SK-N-MC (cell line): ENCODE measurements at regions not wholly inside any gene's neighbourhood (a gene's known extent, or its start where the extent isn't known, plus 50 kb on each side); places are given as distances from the start of the nearest gene placed in this dataset.

ENCODE experiments used
- EZH2 ChIP-seq: fragments of 200-600 bp; sonication (generic); IDR thresholded peaks from one replicate; pipeline ENCODE4 v1.6.1; 2017; ENCODE audit warnings: antibody characterized with exemption
- POLR2AphosphoS5 ChIP-seq: IDR thresholded peaks from 2 replicates; pipeline ENCODE4 v1.6.1; 2012; ENCODE audit warnings: mild to moderate bottlenecking, low read depth, low read length, borderline replicate concordance

DNA sequence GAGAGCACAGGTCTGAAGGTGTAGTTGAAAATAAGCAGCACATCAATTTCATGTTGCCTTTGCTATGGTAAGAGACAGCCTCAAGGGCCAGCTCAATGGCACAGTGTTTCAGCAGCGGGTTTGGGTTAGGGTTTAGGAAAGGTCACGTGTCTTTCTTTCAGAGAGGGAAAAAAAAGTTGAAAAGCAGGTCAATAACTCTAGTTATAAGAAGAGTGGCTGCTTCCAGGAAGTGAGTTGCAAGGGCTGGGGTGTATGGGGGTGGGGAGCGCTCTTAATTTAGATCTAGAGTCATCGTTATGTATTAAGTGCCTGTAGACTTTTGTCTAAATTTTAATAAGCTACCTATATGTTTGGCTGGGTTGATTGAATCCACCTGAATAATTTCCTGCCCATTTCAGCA lies 118.5 kb upstream of the SPAG17 start:
- TF ChIP-seq EZH2 (no peak), POLR2AphosphoS5 (no peak)
